HG02884 (cell line): ENCODE measurements at regions not wholly inside any gene's neighbourhood (a gene's known extent, or its start where the extent isn't known, plus 50 kb on each side); places are given as distances from the start of the nearest gene placed in this dataset.

Experiments used
- ATAC-seq: cut with Tn5 transposase; IDR thresholded peaks from one replicate; pipeline ENCODE4 v1.9.1; 2021; ENCODE audit warnings: mild to moderate bottlenecking, moderate library complexity; ENCODE audit not compliant: unreplicated experiment

GRCh38 chr3:72224804-72225509 lies 440.0 kb upstream of the PROK2 start:
- ATAC-seq, result no peak

GRCh38 chr3:72223628-72224027 lies 438.7 kb upstream of the PROK2 start:
- no peak for ATAC-seq

- ATAC-seq, result no peak
These were observed 438.2 kb upstream of the PROK2 start for GRCh38 chr3:72223116-72223515.

GRCh38 chr3:72222410-72222809 lies 437.5 kb upstream of the PROK2 start:
- ATAC-seq, result no peak

GRCh38 chr3:72220946-72221345 lies 436.0 kb upstream of the PROK2 start:
- ATAC-seq, result no peak

- ATAC-seq, result no peak
These were observed 434.8 kb upstream of the PROK2 start for GRCh38 chr3:72219752-72220151.

- no peak for ATAC-seq
These were observed 432.6 kb upstream of the PROK2 start for GRCh38 chr3:72217570-72217969.

GRCh38 chr3:72214066-72214951 lies 429.4 kb upstream of the PROK2 start:
- no peak for ATAC-seq

- no peak for ATAC-seq
These were observed 428.5 kb upstream of the PROK2 start for GRCh38 chr3:72213296-72214065.

- no peak for ATAC-seq
These were observed 427.4 kb upstream of the PROK2 start for GRCh38 chr3:72212396-72212795.

GRCh38 chr3:72210261-72210660 lies 425.3 kb upstream of the PROK2 start:
- no peak for ATAC-seq

GRCh38 chr3:72205297-72205826 lies 420.4 kb upstream of the PROK2 start:
- ATAC-seq, result no peak

GRCh38 chr3:72204452-72204851 lies 419.5 kb upstream of the PROK2 start:
- no peak for ATAC-seq

GRCh38 chr3:72203613-72204349 lies 418.8 kb upstream of the PROK2 start:
- no peak for ATAC-seq

- no peak for ATAC-seq
These were observed 418.2 kb upstream of the PROK2 start for GRCh38 chr3:72203105-72203504.

GRCh38 chr3:72200332-72200731 lies 415.4 kb upstream of the PROK2 start:
- ATAC-seq, result no peak

GRCh38 chr3:72199530-72199929 lies 414.6 kb upstream of the PROK2 start:
- ATAC-seq, result no peak

GRCh38 chr3:72196377-72196929 lies 411.5 kb upstream of the PROK2 start:
- ATAC-seq, result no peak

- ATAC-seq, result no peak
These were observed 410.9 kb upstream of the PROK2 start for GRCh38 chr3:72195895-72196294.

- no peak for ATAC-seq
These were observed 409.5 kb upstream of the PROK2 start for GRCh38 chr3:72194458-72194857.
